Esophagus muscularis mucosa (tissue), 3 donors: ENCODE measurements at regions not wholly inside any gene's neighbourhood (a gene's known extent, or its start where the extent isn't known, plus 50 kb on each side); places are given as distances from the start of the nearest gene placed in this dataset.

Experiments used
- CTCF ChIP-seq, 3 experiments: fragments of 200-600 bp in 2 of 3; fragments of 450-650 bp in 1 of 3; sonication (generic) in 2 of 3; IDR thresholded peaks; one replicate each; pipeline ENCODE4 v1.5.1; 2017 to 2019; ENCODE audit warnings: antibody characterized with exemption in 3 of 3, mild to moderate bottlenecking in 2 of 3, moderate library complexity in 1 of 3
- POLR2A ChIP-seq: fragments of 450-650 bp; IDR thresholded peaks from one replicate; pipeline ENCODE4 v1.6.1; 2017; ENCODE audit warnings: antibody characterized with exemption, moderate library complexity, mild to moderate bottlenecking, low read depth
- POLR2AphosphoS5 ChIP-seq, 2 donors: sonication (generic); formaldehyde crosslinking; IDR thresholded peaks; one replicate each; pipeline ENCODE4 v1.6.1; 2017; ENCODE audit warnings: antibody characterized with exemption in 2 of 2

GRCh38 chr10:4303045-4303444 is 518.0 kb upstream of the KLF6 start:
- TF ChIP-seq CTCF (IDR thresholded peaks at IDR 0.05) (no peak), POLR2AphosphoS5 (IDR thresholded peaks at IDR 0.05) (no peak), POLR2A (no peak)
